ENCODE measurements at regions not wholly inside any gene's neighbourhood (a gene's known extent, or its start where the extent isn't known, plus 50 kb on each side); places are given as distances from the start of the nearest gene placed in this dataset.

DNA sequence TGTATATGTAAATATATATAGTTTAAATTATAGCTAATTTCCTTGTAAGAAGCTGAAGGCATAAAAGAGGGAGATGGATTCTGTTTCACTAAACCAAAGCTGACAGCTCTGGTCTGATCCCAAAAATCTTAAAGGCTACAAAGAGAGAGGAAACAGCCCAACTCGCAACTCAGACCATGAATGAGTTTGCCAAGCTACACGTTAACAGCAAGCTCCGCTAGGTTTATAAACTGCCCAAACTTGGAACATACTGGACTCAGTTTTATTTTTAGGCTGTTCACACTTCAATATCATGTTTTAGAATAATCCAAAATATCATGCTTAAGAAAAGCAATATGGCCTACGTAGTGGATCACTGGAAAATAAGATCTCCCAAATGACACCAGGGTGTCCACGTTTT is 318.3 kb upstream of the RPS23 start:
- no peaks in the 10 kb centered on the region for H3K9me2 ChIP-seq (replicated peaks; ENCODE audit: low read depth, low read length)
- no peaks in the 10 kb centered on the region for H3K36me3 ChIP-seq (ENCODE audit: insufficient read depth, low read length)
- no peak overlapping the region for H3K4me2 ChIP-seq (ENCODE audit: low read depth, low read length, poor library complexity, severe bottlenecking)
- no peaks in the 10 kb centered on the region for H3K9me3 ChIP-seq (ENCODE audit: insufficient read depth, low read depth, low read length)
- H3K27me3 ChIP-seq (ENCODE audit: insufficient read depth, low read length, poor library complexity, severe bottlenecking), result no peaks in the 10 kb centered on the region
- no peak overlapping the region for H3K4me3 ChIP-seq (ENCODE audit: low read length, poor library complexity, severe bottlenecking)
- H2AFZ ChIP-seq (ENCODE audit: low read length), result no peak overlapping the region
- no peak for TF ChIP-seq EZH2phosphoT487 (IDR thresholded peaks at IDR 0.05; ENCODE audit: borderline replicate concordance)
- no peak for TF ChIP-seq CTCF (conservative IDR thresholded peaks at IDR 0.05; ENCODE audit: low read length)
- H3F3A ChIP-seq (ENCODE audit: low read depth), result no peaks in the 10 kb centered on the region
- H3K4me1 ChIP-seq (ENCODE audit: insufficient read depth, low read length, poor library complexity, severe bottlenecking), result peaks cover 20% of the 10 kb centered on the region
- H3K9ac ChIP-seq (ENCODE audit: low read depth, low read length, poor library complexity, severe bottlenecking), result no peak overlapping the region
- no peaks in the 10 kb centered on the region for H4K20me1 ChIP-seq (ENCODE audit: insufficient read depth, low read length, poor library complexity, severe bottlenecking)
- H3K79me2 ChIP-seq (ENCODE audit: insufficient read depth, low read length), result no peaks in the 10 kb centered on the region

DNA sequence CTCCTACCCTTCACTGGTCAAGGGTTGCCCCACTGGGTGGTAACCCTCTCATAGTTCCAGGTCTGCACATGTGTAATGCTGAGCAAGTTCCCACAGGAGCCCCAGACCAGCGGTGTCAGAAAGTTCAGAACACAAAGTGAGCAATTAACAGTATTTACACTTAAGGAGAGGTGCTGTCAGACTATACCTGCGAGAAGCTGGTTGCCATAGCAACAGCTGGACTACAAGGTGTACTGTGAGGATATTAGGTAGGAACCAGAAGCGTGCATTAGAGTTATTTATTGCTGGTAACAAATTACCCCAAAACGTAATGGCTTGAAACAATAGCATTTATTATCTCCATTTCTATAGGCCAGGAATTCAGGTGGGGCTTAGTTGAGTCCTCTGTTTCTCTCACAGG is 317.0 kb upstream of the RPS23 start:
- Histone ChIP-seq H3K9me2 (replicated peaks; ENCODE audit: low read depth, low read length) (no peaks in the 10 kb centered on the region), H3K4me2 (ENCODE audit: low read depth, low read length, poor library complexity, severe bottlenecking) (no peak overlapping the region), H4K20me1 (ENCODE audit: insufficient read depth, low read length, poor library complexity, severe bottlenecking) (no peaks in the 10 kb centered on the region), H3K9ac (ENCODE audit: low read depth, low read length, poor library complexity, severe bottlenecking) (no peak overlapping the region), H3K36me3 (ENCODE audit: insufficient read depth, low read length) (no peaks in the 10 kb centered on the region), H3K4me3 (ENCODE audit: low read length, poor library complexity, severe bottlenecking) (no peak overlapping the region), H2AFZ (ENCODE audit: low read length) (no peak overlapping the region), H3K9me3 (ENCODE audit: insufficient read depth, low read depth, low read length) (0 out of 2 replicates have a peak, but pooled peaks cover 4% of the 10 kb centered on the region), H3K4me1 (ENCODE audit: insufficient read depth, low read length, poor library complexity, severe bottlenecking) (peaks cover 8% of the 10 kb centered on the region), H3K79me2 (ENCODE audit: insufficient read depth, low read length) (no peaks in the 10 kb centered on the region), H3K27me3 (ENCODE audit: insufficient read depth, low read length, poor library complexity, severe bottlenecking) (no peaks in the 10 kb centered on the region), H3F3A (ENCODE audit: low read depth) (no peaks in the 10 kb centered on the region)
- no peak for TF ChIP-seq EZH2phosphoT487 (IDR thresholded peaks at IDR 0.05; ENCODE audit: borderline replicate concordance)
- no peak for TF ChIP-seq CTCF (conservative IDR thresholded peaks at IDR 0.05; ENCODE audit: low read length)

DNA sequence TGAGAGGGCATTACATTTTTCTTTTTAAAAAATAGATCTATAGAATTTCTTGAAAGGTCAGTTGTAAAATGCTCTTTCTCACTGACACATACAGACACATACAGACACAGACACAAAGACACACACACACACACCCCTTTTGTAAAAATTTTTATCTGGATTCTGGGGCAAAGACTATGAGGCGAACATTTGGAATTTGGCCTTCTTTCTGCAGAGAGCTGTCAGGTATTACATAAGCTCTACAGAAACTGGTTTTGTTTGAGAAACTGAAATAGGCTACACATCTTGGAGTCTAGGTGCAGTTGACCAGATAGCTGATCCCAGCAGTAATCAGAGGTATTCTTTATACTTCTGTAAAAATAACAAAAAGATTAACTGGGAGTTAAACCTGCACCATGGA is 315.9 kb upstream of the RPS23 start:
- no peaks in the 10 kb centered on the region for H3K9me2 ChIP-seq (replicated peaks; ENCODE audit: low read depth, low read length)
- H3K27me3 ChIP-seq (ENCODE audit: insufficient read depth, low read length, poor library complexity, severe bottlenecking), result no peaks in the 10 kb centered on the region
- H3K9me3 ChIP-seq (ENCODE audit: insufficient read depth, low read depth, low read length), result 0 out of 2 replicates have a peak, but pooled peaks cover 4% of the 10 kb centered on the region
- TF ChIP-seq CTCF (conservative IDR thresholded peaks at IDR 0.05; ENCODE audit: low read length) (no peak), EZH2phosphoT487 (IDR thresholded peaks at IDR 0.05; ENCODE audit: borderline replicate concordance) (no peak)
- H3K36me3 ChIP-seq (ENCODE audit: insufficient read depth, low read length), result no peaks in the 10 kb centered on the region
- no peak overlapping the region for H2AFZ ChIP-seq (ENCODE audit: low read length)
- no peak overlapping the region for H3K4me3 ChIP-seq (ENCODE audit: low read length, poor library complexity, severe bottlenecking)
- H4K20me1 ChIP-seq (ENCODE audit: insufficient read depth, low read length, poor library complexity, severe bottlenecking), result no peaks in the 10 kb centered on the region
- H3K79me2 ChIP-seq (ENCODE audit: insufficient read depth, low read length), result no peaks in the 10 kb centered on the region
- no peaks in the 10 kb centered on the region for H3F3A ChIP-seq (ENCODE audit: low read depth)
- H3K4me1 ChIP-seq (ENCODE audit: insufficient read depth, low read length, poor library complexity, severe bottlenecking), result no peaks in the 10 kb centered on the region
- H3K4me2 ChIP-seq (ENCODE audit: low read depth, low read length, poor library complexity, severe bottlenecking), result no peak overlapping the region
- H3K9ac ChIP-seq (ENCODE audit: low read depth, low read length, poor library complexity, severe bottlenecking), result no peak overlapping the region

All from Loucy (cell line).